ENCODE measurements at regions not wholly inside any gene's neighbourhood (a gene's known extent, or its start where the extent isn't known, plus 50 kb on each side); places are given as distances from the start of the nearest gene placed in this dataset.

DNA sequence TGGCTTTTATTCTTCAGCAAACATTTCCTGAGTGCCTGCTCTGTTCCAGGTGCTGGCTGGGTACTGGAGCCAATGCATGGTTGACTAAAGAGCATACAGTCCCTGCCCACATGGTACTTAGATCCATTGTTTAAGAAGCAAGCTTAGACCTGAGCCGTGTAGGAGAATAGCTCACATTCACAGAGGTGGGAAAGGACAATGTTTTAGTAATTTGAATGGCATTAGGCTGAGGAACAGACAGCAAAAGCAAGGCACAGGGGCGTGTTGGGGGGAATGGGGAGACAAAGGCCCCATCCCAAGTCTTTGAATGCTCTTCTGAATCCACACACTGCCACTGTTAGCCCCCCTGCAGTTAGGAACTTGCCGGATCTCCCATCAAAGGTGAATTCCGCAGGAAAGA is 388.2 kb upstream of the RGMA start:
- DNase-seq = no peak
- Histone ChIP-seq H3K4me1 (ENCODE audit: low read length) (no peaks in the 10 kb centered on the region), H3K79me2 (ENCODE audit: low read length) (no peaks in the 10 kb centered on the region), H3K9me2 (replicated peaks; ENCODE audit: insufficient read depth, low read length) (no peaks in the 10 kb centered on the region), H3K27me3 (ENCODE audit: low read length) (no peaks in the 10 kb centered on the region), H3K4me3 (ENCODE audit: low read length) (no peak overlapping the region), H2AFZ (ENCODE audit: low read length) (no peak overlapping the region), H3K9me3 (ENCODE audit: low read length) (no peaks in the 10 kb centered on the region), H3K9ac (ENCODE audit: low read length) (no peak overlapping the region), H3K27ac (ENCODE audit: low read length) (no peak overlapping the region), H3K4me2 (ENCODE audit: low read depth, low read length, poor library complexity, severe bottlenecking) (no peak overlapping the region), H3K36me3 (ENCODE audit: insufficient read depth, low read length) (no peaks in the 10 kb centered on the region), H4K20me1 (ENCODE audit: insufficient read depth, low read depth, low read length) (no peaks in the 10 kb centered on the region)

DNA sequence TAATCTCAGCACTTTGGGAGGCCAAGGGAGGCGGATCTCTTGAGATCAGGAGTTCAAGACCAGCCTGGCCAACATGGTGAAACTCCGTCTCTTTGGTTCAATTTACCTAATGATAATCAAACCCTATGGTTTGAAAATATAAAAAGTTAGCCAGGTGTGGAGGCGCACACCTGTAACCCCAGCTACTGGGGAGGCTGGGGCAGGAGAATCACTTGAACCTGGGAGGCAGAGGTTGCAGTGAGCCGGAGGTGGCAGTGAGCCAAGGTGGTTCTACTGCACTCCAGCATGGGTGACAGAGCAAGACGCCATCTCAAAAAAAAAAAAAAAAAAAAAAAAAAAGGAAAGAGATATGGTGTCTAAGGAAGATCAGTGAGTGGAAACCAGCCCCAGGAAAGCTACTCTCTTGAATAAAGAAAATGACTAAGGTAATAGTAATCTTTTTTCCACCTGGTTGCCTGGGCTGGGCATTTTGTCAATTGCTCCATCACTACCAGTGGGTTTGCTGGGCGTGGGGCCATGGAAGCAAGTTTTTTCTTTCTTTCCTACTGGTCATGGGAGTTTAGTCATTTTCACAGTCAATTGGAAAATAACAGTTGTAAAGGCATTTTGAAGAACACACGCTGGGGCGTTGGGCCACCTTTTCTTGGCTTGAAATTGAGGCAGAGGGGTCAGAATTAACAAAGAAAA is 387.6 kb upstream of the RGMA start:
- Histone ChIP-seq H3K79me2 (ENCODE audit: low read length) (no peaks in the 10 kb centered on the region), H3K27me3 (ENCODE audit: low read length) (no peaks in the 10 kb centered on the region), H3K27ac (ENCODE audit: low read length) (no peak overlapping the region), H3K4me2 (ENCODE audit: low read depth, low read length, poor library complexity, severe bottlenecking) (no peak overlapping the region), H3K9me3 (ENCODE audit: low read length) (no peaks in the 10 kb centered on the region), H3K36me3 (ENCODE audit: insufficient read depth, low read length) (no peaks in the 10 kb centered on the region), H3K4me1 (ENCODE audit: low read length) (no peaks in the 10 kb centered on the region), H3K9me2 (replicated peaks; ENCODE audit: insufficient read depth, low read length) (no peaks in the 10 kb centered on the region), H3K4me3 (ENCODE audit: low read length) (no peak overlapping the region), H4K20me1 (ENCODE audit: insufficient read depth, low read depth, low read length) (no peaks in the 10 kb centered on the region), H2AFZ (ENCODE audit: low read length) (no peak overlapping the region), H3K9ac (ENCODE audit: low read length) (no peak overlapping the region)
- DNase-seq = no peak

DNA sequence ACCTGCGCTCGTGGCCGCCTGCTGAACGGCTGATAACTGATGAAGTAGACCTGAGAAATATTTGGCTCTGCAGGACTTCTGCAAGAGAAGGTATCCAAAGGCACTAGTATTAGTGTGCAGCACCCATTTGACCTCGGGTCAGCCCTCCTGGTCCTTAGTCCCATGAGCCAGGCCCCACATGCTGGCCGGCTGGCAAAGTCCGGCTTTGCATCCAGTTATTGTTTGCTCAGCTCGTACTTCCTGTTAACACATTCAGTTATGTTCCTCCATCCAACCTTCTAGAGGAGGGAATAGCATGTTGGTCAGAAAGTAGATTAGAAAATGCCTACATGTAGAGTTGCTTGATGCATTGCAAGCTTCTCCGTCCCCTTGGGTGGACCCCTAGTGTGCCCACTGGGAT is 385.7 kb upstream of the RGMA start:
- H3K4me3 ChIP-seq (ENCODE audit: low read length) = no peak overlapping the region
- no peaks in the 10 kb centered on the region for H3K4me1 ChIP-seq (ENCODE audit: low read length)
- H3K4me2 ChIP-seq (ENCODE audit: low read depth, low read length, poor library complexity, severe bottlenecking) = no peak overlapping the region
- no peaks in the 10 kb centered on the region for H3K36me3 ChIP-seq (ENCODE audit: insufficient read depth, low read length)
- H3K9ac ChIP-seq (ENCODE audit: low read length) = no peak overlapping the region
- H2AFZ ChIP-seq (ENCODE audit: low read length) = no peak overlapping the region
- H3K9me3 ChIP-seq (ENCODE audit: low read length) = no peaks in the 10 kb centered on the region
- H3K27me3 ChIP-seq (ENCODE audit: low read length) = no peaks in the 10 kb centered on the region
- no peak for DNase-seq
- no peak overlapping the region for H3K27ac ChIP-seq (ENCODE audit: low read length)
- H4K20me1 ChIP-seq (ENCODE audit: insufficient read depth, low read depth, low read length) = no peaks in the 10 kb centered on the region
- no peaks in the 10 kb centered on the region for H3K79me2 ChIP-seq (ENCODE audit: low read length)
- no peaks in the 10 kb centered on the region for H3K9me2 ChIP-seq (replicated peaks; ENCODE audit: insufficient read depth, low read length)

DNA sequence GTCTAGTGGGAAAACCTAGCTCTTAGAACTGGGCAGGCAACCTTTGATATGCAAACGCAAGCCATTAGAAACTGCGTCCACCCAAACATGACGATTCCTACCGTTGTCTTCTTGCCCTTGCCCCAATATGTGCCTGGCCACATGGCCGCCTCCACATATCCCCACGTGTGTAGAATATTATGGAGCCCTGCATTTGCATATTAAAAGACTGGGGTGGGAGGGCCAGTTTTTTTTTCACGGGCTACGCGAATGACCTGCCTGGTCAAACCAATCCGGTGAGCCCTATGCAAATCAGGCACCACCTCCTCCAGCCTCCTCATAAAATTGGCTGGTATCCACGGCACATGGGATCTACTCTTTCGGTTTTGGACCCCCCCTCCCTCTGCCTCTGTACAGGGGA is 381.0 kb upstream of the RGMA start:
- Histone ChIP-seq H2AFZ (ENCODE audit: low read length) (no peak overlapping the region), H3K36me3 (ENCODE audit: insufficient read depth, low read length) (no peaks in the 10 kb centered on the region), H3K27ac (ENCODE audit: low read length) (no peak overlapping the region), H3K4me2 (ENCODE audit: low read depth, low read length, poor library complexity, severe bottlenecking) (no peak overlapping the region), H4K20me1 (ENCODE audit: insufficient read depth, low read depth, low read length) (no peaks in the 10 kb centered on the region), H3K79me2 (ENCODE audit: low read length) (no peaks in the 10 kb centered on the region), H3K9ac (ENCODE audit: low read length) (no peak overlapping the region), H3K9me2 (replicated peaks; ENCODE audit: insufficient read depth, low read length) (no peaks in the 10 kb centered on the region), H3K27me3 (ENCODE audit: low read length) (no peaks in the 10 kb centered on the region), H3K9me3 (ENCODE audit: low read length) (no peaks in the 10 kb centered on the region), H3K4me1 (ENCODE audit: low read length) (peaks cover 16% of the 10 kb centered on the region), H3K4me3 (ENCODE audit: low read length) (no peak overlapping the region)
- peak; percentile 21 for DNase-seq

DNA sequence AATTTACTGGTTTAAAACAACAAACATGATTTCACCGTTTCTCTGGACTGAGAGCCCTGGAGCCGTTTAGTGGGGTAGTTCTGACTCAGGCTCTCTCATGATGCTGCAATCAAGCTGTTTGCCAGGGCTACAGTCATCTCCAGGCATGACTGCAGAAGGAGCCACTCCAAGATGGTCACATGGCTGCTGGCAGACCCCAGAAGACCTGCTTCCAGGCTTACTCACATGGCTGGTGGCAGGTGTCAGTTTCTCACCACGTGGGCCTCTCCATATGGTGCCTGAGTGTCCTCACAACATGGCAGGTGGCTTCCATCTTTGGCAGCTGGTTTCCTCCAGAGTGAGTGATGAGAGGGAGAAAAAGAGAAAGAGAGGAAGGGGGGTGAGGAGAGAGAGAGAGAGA is 378.3 kb upstream of the RGMA start:
- peak; percentile 22 for DNase-seq
- no peak overlapping the region for H3K4me3 ChIP-seq (ENCODE audit: low read length)
- H3K4me2 ChIP-seq (ENCODE audit: low read depth, low read length, poor library complexity, severe bottlenecking) = no peak overlapping the region
- H3K4me1 ChIP-seq (ENCODE audit: low read length) = peaks cover 16% of the 10 kb centered on the region
- H2AFZ ChIP-seq (ENCODE audit: low read length) = no peak overlapping the region
- H3K9me2 ChIP-seq (replicated peaks; ENCODE audit: insufficient read depth, low read length) = no peaks in the 10 kb centered on the region
- H3K79me2 ChIP-seq (ENCODE audit: low read length) = no peaks in the 10 kb centered on the region
- H3K27ac ChIP-seq (ENCODE audit: low read length) = no peak overlapping the region
- no peak overlapping the region for H3K9ac ChIP-seq (ENCODE audit: low read length)
- no peaks in the 10 kb centered on the region for H3K36me3 ChIP-seq (ENCODE audit: insufficient read depth, low read length)
- H3K9me3 ChIP-seq (ENCODE audit: low read length) = no peaks in the 10 kb centered on the region
- no peaks in the 10 kb centered on the region for H4K20me1 ChIP-seq (ENCODE audit: insufficient read depth, low read depth, low read length)
- H3K27me3 ChIP-seq (ENCODE audit: low read length) = no peaks in the 10 kb centered on the region

DNA sequence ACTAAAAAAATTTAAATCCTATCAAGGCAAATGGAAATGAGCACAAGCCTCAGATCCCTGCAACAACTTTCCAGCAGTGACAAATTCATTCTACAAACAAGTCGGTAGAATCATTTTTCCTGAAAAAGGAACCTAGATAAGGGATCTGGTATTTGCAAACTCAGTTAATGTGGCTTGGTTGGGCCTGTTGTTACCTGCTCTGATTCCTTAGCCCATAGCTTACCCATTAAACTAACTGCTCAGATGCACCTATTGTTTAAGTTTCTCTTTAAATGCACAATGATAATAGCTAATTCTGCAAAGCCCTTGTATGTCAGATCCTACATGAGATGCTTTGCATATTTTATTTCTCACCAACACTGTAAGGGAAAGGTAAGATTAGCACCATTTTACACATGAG is 377.4 kb upstream of the RGMA start:
- H3K79me2 ChIP-seq (ENCODE audit: low read length) = no peaks in the 10 kb centered on the region
- no peaks in the 10 kb centered on the region for H3K27me3 ChIP-seq (ENCODE audit: low read length)
- no peaks in the 10 kb centered on the region for H3K9me2 ChIP-seq (replicated peaks; ENCODE audit: insufficient read depth, low read length)
- H3K9me3 ChIP-seq (ENCODE audit: low read length) = no peaks in the 10 kb centered on the region
- H4K20me1 ChIP-seq (ENCODE audit: insufficient read depth, low read depth, low read length) = no peaks in the 10 kb centered on the region
- no peaks in the 10 kb centered on the region for H3K36me3 ChIP-seq (ENCODE audit: insufficient read depth, low read length)
- peaks cover 16% of the 10 kb centered on the region for H3K4me1 ChIP-seq (ENCODE audit: low read length)
- no peak overlapping the region for H3K27ac ChIP-seq (ENCODE audit: low read length)
- no peak overlapping the region for H2AFZ ChIP-seq (ENCODE audit: low read length)
- H3K4me3 ChIP-seq (ENCODE audit: low read length) = no peak overlapping the region
- no peak overlapping the region for H3K9ac ChIP-seq (ENCODE audit: low read length)
- peak; percentile 20 for DNase-seq
- no peak overlapping the region for H3K4me2 ChIP-seq (ENCODE audit: low read depth, low read length, poor library complexity, severe bottlenecking)

DNA sequence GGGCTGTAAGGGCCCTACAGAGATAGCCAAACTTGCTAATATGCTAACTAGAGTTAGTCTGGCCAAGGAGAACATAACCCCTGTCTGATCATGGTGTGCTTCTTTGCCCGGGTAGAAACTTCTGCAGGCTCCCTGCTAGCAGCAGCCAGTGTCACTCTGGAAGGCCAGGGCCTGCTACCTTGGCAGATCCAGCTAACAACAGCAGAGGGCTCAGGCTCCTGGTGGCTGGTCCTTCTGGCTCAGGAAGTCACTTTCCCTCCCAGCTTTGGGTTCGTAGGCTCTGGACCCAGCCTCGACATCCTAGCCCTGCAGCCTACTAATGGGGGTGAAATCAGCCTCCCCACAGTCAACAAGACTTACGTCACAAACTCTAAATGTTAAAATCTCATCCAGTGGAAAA is 373.7 kb upstream of the RGMA start:
- no peaks in the 10 kb centered on the region for H3K36me3 ChIP-seq (ENCODE audit: insufficient read depth, low read length)
- H3K27me3 ChIP-seq (ENCODE audit: low read length) = no peaks in the 10 kb centered on the region
- peaks cover 21% of the 10 kb centered on the region for H3K4me1 ChIP-seq (ENCODE audit: low read length)
- H3K9me3 ChIP-seq (ENCODE audit: low read length) = no peaks in the 10 kb centered on the region
- peak; percentile 17 for DNase-seq
- H3K79me2 ChIP-seq (ENCODE audit: low read length) = no peaks in the 10 kb centered on the region
- no peaks in the 10 kb centered on the region for H4K20me1 ChIP-seq (ENCODE audit: insufficient read depth, low read depth, low read length)
- no peak overlapping the region for H2AFZ ChIP-seq (ENCODE audit: low read length)
- H3K4me3 ChIP-seq (ENCODE audit: low read length) = no peak overlapping the region
- H3K9ac ChIP-seq (ENCODE audit: low read length) = no peak overlapping the region
- H3K4me2 ChIP-seq (ENCODE audit: low read depth, low read length, poor library complexity, severe bottlenecking) = no peak overlapping the region
- H3K27ac ChIP-seq (ENCODE audit: low read length) = no peak overlapping the region
- H3K9me2 ChIP-seq (replicated peaks; ENCODE audit: insufficient read depth, low read length) = no peaks in the 10 kb centered on the region

DNA sequence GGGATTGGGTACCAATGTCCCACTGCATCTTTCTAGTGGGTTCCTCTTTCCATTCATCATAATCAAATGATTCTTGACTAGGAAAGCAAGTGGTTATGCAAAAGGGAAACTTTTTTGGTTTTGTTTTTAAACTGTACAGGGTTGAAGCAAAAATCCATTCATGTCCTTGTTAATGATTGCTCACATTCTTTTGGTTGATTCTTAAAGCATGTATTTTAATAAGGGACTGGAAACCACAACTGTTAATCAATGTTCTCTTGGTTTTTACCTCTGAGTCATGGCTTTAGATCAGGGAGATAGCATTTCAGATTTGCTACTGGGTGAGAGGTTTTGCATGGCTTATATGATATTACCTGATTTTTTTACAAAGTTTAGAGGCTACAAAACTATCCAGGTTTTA is 371.7 kb upstream of the RGMA start:
- H3K4me1 ChIP-seq (ENCODE audit: low read length) = peaks cover 7% of the 10 kb centered on the region
- peak; percentile 38 for DNase-seq
- no peak overlapping the region for H3K9ac ChIP-seq (ENCODE audit: low read length)
- no peaks in the 10 kb centered on the region for H3K36me3 ChIP-seq (ENCODE audit: insufficient read depth, low read length)
- H3K27ac ChIP-seq (ENCODE audit: low read length) = no peak overlapping the region
- no peaks in the 10 kb centered on the region for H4K20me1 ChIP-seq (ENCODE audit: insufficient read depth, low read depth, low read length)
- no peak overlapping the region for H3K4me3 ChIP-seq (ENCODE audit: low read length)
- H3K9me3 ChIP-seq (ENCODE audit: low read length) = no peaks in the 10 kb centered on the region
- no peaks in the 10 kb centered on the region for H3K79me2 ChIP-seq (ENCODE audit: low read length)
- no peaks in the 10 kb centered on the region for H3K27me3 ChIP-seq (ENCODE audit: low read length)
- no peak overlapping the region for H3K4me2 ChIP-seq (ENCODE audit: low read depth, low read length, poor library complexity, severe bottlenecking)
- H2AFZ ChIP-seq (ENCODE audit: low read length) = no peak overlapping the region
- H3K9me2 ChIP-seq (replicated peaks; ENCODE audit: insufficient read depth, low read length) = no peaks in the 10 kb centered on the region

DNA sequence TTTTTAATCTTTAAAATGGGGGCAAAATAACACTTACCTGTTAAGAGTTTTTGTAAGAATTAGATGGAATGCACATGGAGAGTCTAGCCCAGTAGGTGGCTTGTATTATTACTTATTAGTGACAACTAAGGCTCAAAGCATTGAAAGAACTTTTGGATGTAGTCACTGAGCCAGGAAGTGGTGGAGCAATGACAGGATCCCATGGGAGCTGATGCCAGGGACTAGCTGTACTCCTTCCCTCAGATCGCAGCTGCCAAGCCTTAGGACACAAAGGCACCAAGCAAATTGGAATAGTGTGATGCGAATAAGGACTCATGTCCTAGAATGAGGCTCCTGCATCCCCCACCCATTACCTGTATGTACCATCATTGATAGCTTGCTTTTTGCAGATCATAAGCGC is 370.4 kb upstream of the RGMA start:
- Histone ChIP-seq H3K36me3 (ENCODE audit: insufficient read depth, low read length) (no peaks in the 10 kb centered on the region), H3K9me3 (ENCODE audit: low read length) (no peaks in the 10 kb centered on the region), H3K27me3 (ENCODE audit: low read length) (no peaks in the 10 kb centered on the region), H2AFZ (ENCODE audit: low read length) (no peak overlapping the region), H3K27ac (ENCODE audit: low read length) (no peak overlapping the region), H3K9ac (ENCODE audit: low read length) (no peak overlapping the region), H3K4me2 (ENCODE audit: low read depth, low read length, poor library complexity, severe bottlenecking) (no peak overlapping the region), H3K4me3 (ENCODE audit: low read length) (no peak overlapping the region), H3K79me2 (ENCODE audit: low read length) (no peaks in the 10 kb centered on the region), H3K4me1 (ENCODE audit: low read length) (peaks cover 4% of the 10 kb centered on the region), H3K9me2 (replicated peaks; ENCODE audit: insufficient read depth, low read length) (no peaks in the 10 kb centered on the region), H4K20me1 (ENCODE audit: insufficient read depth, low read depth, low read length) (no peaks in the 10 kb centered on the region)
- no peak for DNase-seq

Measured in Karpas-422 (cell line).